ENCODE measurements at regions not wholly inside any gene's neighbourhood (a gene's known extent, or its start where the extent isn't known, plus 50 kb on each side); places are given as distances from the start of the nearest gene placed in this dataset.

DNA sequence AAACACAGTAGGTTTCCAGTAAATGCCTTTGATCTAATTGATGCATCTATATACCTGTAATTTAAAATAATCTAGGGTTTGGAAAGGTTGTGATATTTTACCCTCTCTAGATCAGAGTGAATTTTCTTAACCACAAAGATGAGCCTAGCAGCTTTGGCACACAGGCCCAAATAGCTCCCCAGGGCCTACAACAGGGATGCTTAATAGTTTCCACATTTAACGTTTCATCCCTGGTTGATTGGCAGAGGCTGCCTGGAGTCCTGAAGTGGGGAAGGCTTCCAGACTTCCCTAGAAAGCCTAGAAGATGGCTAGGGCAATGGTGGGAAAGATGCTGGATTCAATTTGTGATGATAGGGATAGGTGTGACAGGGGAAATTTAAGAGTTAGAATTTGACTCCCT is 206.6 kb downstream of the NSG2 start:
- TF ChIP-seq, protein P1, sequence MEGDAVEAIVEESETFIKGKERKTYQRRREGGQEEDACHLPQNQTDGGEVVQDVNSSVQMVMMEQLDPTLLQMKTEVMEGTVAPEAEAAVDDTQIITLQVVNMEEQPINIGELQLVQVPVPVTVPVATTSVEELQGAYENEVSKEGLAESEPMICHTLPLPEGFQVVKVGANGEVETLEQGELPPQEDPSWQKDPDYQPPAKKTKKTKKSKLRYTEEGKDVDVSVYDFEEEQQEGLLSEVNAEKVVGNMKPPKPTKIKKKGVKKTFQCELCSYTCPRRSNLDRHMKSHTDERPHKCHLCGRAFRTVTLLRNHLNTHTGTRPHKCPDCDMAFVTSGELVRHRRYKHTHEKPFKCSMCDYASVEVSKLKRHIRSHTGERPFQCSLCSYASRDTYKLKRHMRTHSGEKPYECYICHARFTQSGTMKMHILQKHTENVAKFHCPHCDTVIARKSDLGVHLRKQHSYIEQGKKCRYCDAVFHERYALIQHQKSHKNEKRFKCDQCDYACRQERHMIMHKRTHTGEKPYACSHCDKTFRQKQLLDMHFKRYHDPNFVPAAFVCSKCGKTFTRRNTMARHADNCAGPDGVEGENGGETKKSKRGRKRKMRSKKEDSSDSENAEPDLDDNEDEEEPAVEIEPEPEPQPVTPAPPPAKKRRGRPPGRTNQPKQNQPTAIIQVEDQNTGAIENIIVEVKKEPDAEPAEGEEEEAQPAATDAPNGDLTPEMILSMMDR (IDR thresholded peaks at IDR 0.05): no peak
- TF ChIP-seq REST (IDR thresholded peaks at IDR 0.05; ENCODE audit: insufficient read depth in 1 of 2, low read depth in 2 of 2, low read length in 1 of 2): no peak

Measured in Panc1 (cell line).